NCI-H774 (cell line): ENCODE measurements at regions not wholly inside any gene's neighbourhood (a gene's known extent, or its start where the extent isn't known, plus 50 kb on each side); places are given as distances from the start of the nearest gene placed in this dataset.

Experiments used
- DNase-seq: peaks from one replicate; lab custom pipeline; 2025; lab: John Stamatoyannopoulos, UW

- DNase-seq = no peak
Observed at GRCh38 chr9:693201-694091, 148.1 kb upstream of the DMRT1 start.

GRCh38 chr9:694092-694402, 147.4 kb upstream of the DMRT1 start:
- DNase-seq = no peak

GRCh38 chr9:694403-695154, 146.9 kb upstream of the DMRT1 start:
- DNase-seq = no peak

- no peak for DNase-seq
Observed at GRCh38 chr9:695252-695651, 146.2 kb upstream of the DMRT1 start.

GRCh38 chr9:696332-697323, 144.9 kb upstream of the DMRT1 start:
- no peak for DNase-seq

- no peak for DNase-seq
Observed at GRCh38 chr9:698276-698675, 143.2 kb upstream of the DMRT1 start.

GRCh38 chr9:698954-699353, 142.5 kb upstream of the DMRT1 start:
- DNase-seq = no peak

GRCh38 chr9:699396-699795, 142.1 kb upstream of the DMRT1 start:
- DNase-seq = no peak

GRCh38 chr9:700365-701282, 140.9 kb upstream of the DMRT1 start:
- no peak for DNase-seq

- no peak for DNase-seq
Observed at GRCh38 chr9:703392-703791, 138.1 kb upstream of the DMRT1 start.

GRCh38 chr9:706073-706472, 135.4 kb upstream of the DMRT1 start:
- DNase-seq = no peak

- DNase-seq = peak; percentile 23
Observed at GRCh38 chr9:706606-707459, 134.7 kb upstream of the DMRT1 start.

- DNase-seq = no peak
Observed at GRCh38 chr9:708182-708550, 133.3 kb upstream of the DMRT1 start.

GRCh38 chr9:708551-709432, 132.7 kb upstream of the DMRT1 start:
- DNase-seq = no peak

- no peak for DNase-seq
Observed at GRCh38 chr9:710951-711745, 130.3 kb upstream of the DMRT1 start.

- DNase-seq = no peak
Observed at GRCh38 chr9:711761-712553, 129.5 kb upstream of the DMRT1 start.

GRCh38 chr9:712643-713042, 128.9 kb upstream of the DMRT1 start:
- DNase-seq = no peak

GRCh38 chr9:713091-713490, 128.4 kb upstream of the DMRT1 start:
- no peak for DNase-seq
